HepG2 (cell line): ENCODE measurements at regions not wholly inside any gene's neighbourhood (a gene's known extent, or its start where the extent isn't known, plus 50 kb on each side); places are given as distances from the start of the nearest gene placed in this dataset.
"Not testable (repeated sequence)": the region's sequence is repeated elsewhere in the genome, so short reads cannot be mapped to it uniquely, and the experiment has no call there.

Experiments
- ATAC-seq: fragments of 200-7000 bp; cut with Tn5 transposase; 3 replicates; pipeline ENCODE4 v1.9.1; 2020; ENCODE audit warnings: mild to moderate bottlenecking, moderate library complexity
- BruUV-seq: library from RNA; stranded (reverse); fragments of 400-500 nt; replicated peaks from 2 replicates; lab custom pipeline; 2021; lab: Mats Ljungman, UMichigan
- CTCF ChIA-PET: fragments of 300-600 bp; formaldehyde crosslinking; extraction: SDS; loops from one replicate; lab custom pipeline; 2021; ENCODE audit warnings: low total read pairs, inconsistent platforms, low intra/inter-chr PET ratio; lab: Yijun Ruan, JAX
- POLR2A ChIA-PET: fragments of 350-600 bp; sonication (Branson Sonifier 250); formaldehyde crosslinking; loops from one replicate; lab custom pipeline; 2020; ENCODE audit warnings: antibody characterized with exemption, inconsistent platforms; lab: Yijun Ruan, JAX
- DNase-seq: peaks from one replicate; pipeline ENCODE4 v3.0.0-alpha.2; 2015; ENCODE audit warnings: low spot score
- FAIRE-seq: peaks from 3 replicates; lab custom pipeline; 2011; peaks lifted over from hg19 to GRCh38; lab: Jason Lieb, UNC
- H2AFZ ChIP-seq: one replicate; pipeline ENCODE4 v1.6.1; 2011; ENCODE audit warnings: low read length, inconsistent platforms
- H3K27ac ChIP-seq: fragments of 300-600 bp; 3 replicates; pipeline ENCODE4 v1.8.0; 2011; ENCODE audit warnings: mixed run types, mild to moderate bottlenecking, mixed read lengths, low read length, inconsistent platforms; ENCODE audit not compliant: insufficient read depth; ENCODE audit errors: extremely low read length
- H3K27me3 ChIP-seq, 2 experiments: fragments of 200-600 bp in 1 of 2; 2 replicates in 1 of 2; 3 replicates in 1 of 2; pipeline versions ENCODE4 v1.6.0 to v1.8.0; 2011; ENCODE audit warnings: low read length in 2 of 2, mild to moderate bottlenecking in 2 of 2, moderate library complexity in 2 of 2, inconsistent platforms in 1 of 2; ENCODE audit not compliant: insufficient read depth in 2 of 2, control insufficient read depth in 1 of 2
- H3K36me3 ChIP-seq, 2 experiments: fragments of 200-600 bp in 1 of 2; replicated peaks in 1 of 2; 2 replicates in 1 of 2; 3 replicates in 1 of 2; pipeline versions ENCODE4 v1.5.1 to v1.8.0; 2011; ENCODE audit warnings: low read length in 2 of 2, inconsistent platforms in 1 of 2; ENCODE audit not compliant: insufficient read depth in 2 of 2, control insufficient read depth in 1 of 2
- H3K4me1 ChIP-seq: 2 replicates; pipeline ENCODE4 v1.5.1; 2012; ENCODE audit warnings: low read length, inconsistent platforms; ENCODE audit not compliant: insufficient read depth
- H3K4me2 ChIP-seq: 2 replicates; pipeline ENCODE4 v1.6.0; 2011; ENCODE audit warnings: low read depth, low read length, inconsistent platforms
- H3K4me3 ChIP-seq, 3 experiments: fragments of 200-600 bp in 1 of 3; sonication (generic), shearing (Covaris generic) in 1 of 3; replicated peaks in 1 of 3; 2 replicates each; pipeline ENCODE4 v1.5.1; 2011 to 2016; ENCODE audit warnings: low read length in 3 of 3, inconsistent platforms in 2 of 3, low read depth in 2 of 3, mild to moderate bottlenecking in 2 of 3, control low read depth in 1 of 3, mixed read lengths in 1 of 3; ENCODE audit not compliant: insufficient read depth in 1 of 3
- H3K79me2 ChIP-seq: one replicate; pipeline ENCODE4 v1.6.1; 2011; ENCODE audit warnings: low read length, inconsistent platforms; ENCODE audit not compliant: insufficient read depth
- H3K9ac ChIP-seq: 2 replicates; pipeline ENCODE4 v1.6.0; 2011; ENCODE audit warnings: mild to moderate bottlenecking, low read depth, low read length, inconsistent platforms; ENCODE audit not compliant: insufficient read depth
- H3K9me3 ChIP-seq: 2 replicates; pipeline ENCODE4 v1.5.1; 2012; ENCODE audit warnings: mild to moderate bottlenecking, low read length
- H4K20me1 ChIP-seq: 2 replicates; pipeline ENCODE4 v1.6.0; 2011; ENCODE audit warnings: inconsistent platforms, mild to moderate bottlenecking, low read length, moderate library complexity; ENCODE audit not compliant: insufficient read depth
- ARNT2 ChIP-seq: sonication (generic); formaldehyde crosslinking; IDR thresholded peaks from 2 replicates; pipeline ENCODE4 v1.8.0; 2022; ENCODE audit warnings: mild to moderate bottlenecking, low read depth, missing genetic modification reagents, moderate library complexity
- HDAC2 ChIP-seq: sonication (generic); formaldehyde crosslinking; IDR thresholded peaks from 2 replicates; pipeline ENCODE4 v1.4.0; 2020; ENCODE audit warnings: missing genetic modification reagents
- HOMEZ ChIP-seq: IDR thresholded peaks from 2 replicates; pipeline ENCODE4 v1.6.1; 2016; ENCODE audit warnings: low read depth
- HOXA5 ChIP-seq: sonication (generic); formaldehyde crosslinking; IDR thresholded peaks from 2 replicates; pipeline ENCODE4 v1.4.0; 2020; ENCODE audit warnings: missing genetic modification reagents
- ISX ChIP-seq: sonication (generic); formaldehyde crosslinking; conservative IDR thresholded peaks from 2 replicates; pipeline ENCODE4 v1.5.0; 2020; ENCODE audit warnings: missing genetic modification reagents
- KMT2A ChIP-seq: sonication (generic); formaldehyde crosslinking; IDR thresholded peaks from 2 replicates; pipeline ENCODE4 v1.4.0; 2020; ENCODE audit warnings: missing genetic modification reagents
- ZBTB34 ChIP-seq: sonication (generic); formaldehyde crosslinking; IDR thresholded peaks from 2 replicates; pipeline ENCODE4 v1.8.0; 2022; ENCODE audit warnings: mild to moderate bottlenecking, missing genetic modification reagents
- ZBTB38 ChIP-seq: sonication (generic); formaldehyde crosslinking; IDR thresholded peaks from 2 replicates; pipeline ENCODE4 v1.5.1; 2020; ENCODE audit warnings: mild to moderate bottlenecking, missing genetic modification reagents
- ZNF878 ChIP-seq: sonication (generic); formaldehyde crosslinking; IDR thresholded peaks from 2 replicates; pipeline ENCODE4 v1.8.1; 2023; ENCODE audit warnings: mild to moderate bottlenecking, missing genetic modification reagents, moderate library complexity
- WGBS: methylation state at CpG from one replicate; pipeline ENCODE4 v1.1.6; 2017; ENCODE audit warnings: low lambda C conversion rate; 5-methylcytosine and 5-hydroxymethylcytosine counted together
- in situ Hi-C: cut with HindIII; loops from 2 replicates; pipeline ENCODE4 v1.10.0; 2017; ENCODE audit warnings: low pct_unique_long_range_greater_than_20kb; ENCODE audit not compliant: extremely low pct_ligation_motif_present
- intact Hi-C: fragments of 100-400 bp; cut with micrococcal nuclease; formaldehyde crosslinking; loops from one replicate; pipeline ENCODE4 v1.10.0; 2022; ENCODE audit not compliant: unreplicated experiment

GRCh38 chr2:67186871-67187270, 210.3 kb upstream of the ETAA1 start (continued):
- TF ChIP-seq HDAC2 (no peak), ISX (CRISPR knock-in tag) (no peak), ZBTB38 (no peak), ARNT2 (no peak), KMT2A (no peak), HOXA5 (no peak), ZBTB34 (CRISPR knock-in tag) (no peak), ZNF878 (CRISPR knock-in tag) (no peak), HOMEZ (CRISPR knock-in tag) (no peak)
- TF ChIP-seq, all 625 proteins: peak for 0

GRCh38 chr2:67195327-67195726, 201.8 kb upstream of the ETAA1 start:
- H3K36me3 ChIP-seq, H2AFZ ChIP-seq, CTCF ChIA-PET, H3K27ac ChIP-seq, H3K27me3 ChIP-seq, H4K20me1 ChIP-seq, in situ Hi-C loops, H3K4me2 ChIP-seq, DNase-seq, intact Hi-C loops, BruUV-seq, H3K4me3 ChIP-seq, FAIRE-seq, H3K79me2 ChIP-seq, POLR2A ChIA-PET, ATAC-seq, H3K9ac ChIP-seq, H3K4me1 ChIP-seq: not testable (repeated sequence)
- H3K9me3 ChIP-seq, result peaks cover 30% of the 10 kb centered on the region
- 13% methylated on average over 7 of the region's 8 CpGs for WGBS
